ENCODE measurements at regions not wholly inside any gene's neighbourhood (a gene's known extent, or its start where the extent isn't known, plus 50 kb on each side); places are given as distances from the start of the nearest gene placed in this dataset.

DNA sequence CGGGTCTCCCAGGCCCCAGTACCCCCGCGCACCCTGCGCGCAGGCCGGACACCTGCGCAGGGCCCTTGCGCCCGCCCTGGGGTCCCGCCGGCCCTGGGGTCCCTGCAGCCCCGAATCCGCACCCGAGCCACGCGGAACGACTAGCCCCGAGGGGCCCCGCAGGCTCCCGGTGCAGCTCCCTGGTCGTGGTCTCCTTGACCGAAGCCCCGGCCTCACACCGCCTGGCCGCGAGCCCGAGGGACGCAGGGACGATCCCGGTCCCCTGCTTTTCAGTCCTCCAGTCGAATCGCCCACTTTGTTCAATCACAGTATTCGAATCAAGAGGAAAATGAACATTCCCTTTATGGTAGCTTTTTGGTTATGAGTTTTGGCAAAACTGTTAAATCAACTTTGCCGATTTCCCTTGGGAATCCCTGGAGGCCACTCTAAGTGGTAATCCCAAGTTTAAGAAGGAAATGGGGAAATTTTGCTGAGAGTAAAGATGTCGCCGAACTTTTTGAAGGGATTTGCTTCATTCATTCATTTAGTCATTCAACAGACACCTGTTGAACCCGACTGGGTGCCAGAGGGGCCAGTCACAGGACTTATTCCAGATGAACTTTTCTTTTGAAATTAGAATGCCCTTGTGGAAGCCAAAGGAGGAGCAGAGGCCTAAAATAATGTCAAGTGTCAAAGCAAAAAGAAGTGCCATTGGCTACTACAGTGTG lies 75.0 kb downstream of the ZIC5 start:
- TF ChIP-seq, protein P1, sequence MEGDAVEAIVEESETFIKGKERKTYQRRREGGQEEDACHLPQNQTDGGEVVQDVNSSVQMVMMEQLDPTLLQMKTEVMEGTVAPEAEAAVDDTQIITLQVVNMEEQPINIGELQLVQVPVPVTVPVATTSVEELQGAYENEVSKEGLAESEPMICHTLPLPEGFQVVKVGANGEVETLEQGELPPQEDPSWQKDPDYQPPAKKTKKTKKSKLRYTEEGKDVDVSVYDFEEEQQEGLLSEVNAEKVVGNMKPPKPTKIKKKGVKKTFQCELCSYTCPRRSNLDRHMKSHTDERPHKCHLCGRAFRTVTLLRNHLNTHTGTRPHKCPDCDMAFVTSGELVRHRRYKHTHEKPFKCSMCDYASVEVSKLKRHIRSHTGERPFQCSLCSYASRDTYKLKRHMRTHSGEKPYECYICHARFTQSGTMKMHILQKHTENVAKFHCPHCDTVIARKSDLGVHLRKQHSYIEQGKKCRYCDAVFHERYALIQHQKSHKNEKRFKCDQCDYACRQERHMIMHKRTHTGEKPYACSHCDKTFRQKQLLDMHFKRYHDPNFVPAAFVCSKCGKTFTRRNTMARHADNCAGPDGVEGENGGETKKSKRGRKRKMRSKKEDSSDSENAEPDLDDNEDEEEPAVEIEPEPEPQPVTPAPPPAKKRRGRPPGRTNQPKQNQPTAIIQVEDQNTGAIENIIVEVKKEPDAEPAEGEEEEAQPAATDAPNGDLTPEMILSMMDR (conservative IDR thresholded peaks at IDR 0.05): no peak
- no peak for TF ChIP-seq ZFX (IDR thresholded peaks at IDR 0.05)

All from C4-2B (cell line).